NB4 (cell line): ENCODE measurements at regions not wholly inside any gene's neighbourhood (a gene's known extent, or its start where the extent isn't known, plus 50 kb on each side); places are given as distances from the start of the nearest gene placed in this dataset.

ENCODE experiments used
- CTCF ChIP-seq: IDR thresholded peaks from one replicate; pipeline ENCODE4 v1.5.1; 2012; ENCODE audit warnings: low read depth, low read length
- MAX ChIP-seq: IDR thresholded peaks from 2 replicates; pipeline ENCODE4 v1.6.1; 2011; ENCODE audit warnings: low read depth, low read length
- MYC ChIP-seq: IDR thresholded peaks from 2 replicates; pipeline ENCODE4 v1.6.1; 2011; ENCODE audit warnings: low read depth, low read length
- POLR2A ChIP-seq: IDR thresholded peaks from 2 replicates; pipeline ENCODE4 v1.6.1; 2011; ENCODE audit warnings: mild to moderate bottlenecking; ENCODE audit not compliant: insufficient read length; ENCODE audit errors: extremely low read depth

GRCh38 chr14:26187996-26188620 is 409.7 kb downstream of the NOVA1 start:
- TF ChIP-seq POLR2A (no peak), CTCF (no peak), MAX (no peak), MYC (no peak)
